HG02571 (cell line): ENCODE measurements at regions not wholly inside any gene's neighbourhood (a gene's known extent, or its start where the extent isn't known, plus 50 kb on each side); places are given as distances from the start of the nearest gene placed in this dataset.
"Not testable (repeated sequence)": the region's sequence is repeated elsewhere in the genome, so short reads cannot be mapped to it uniquely, and the experiment has no call there.

ENCODE experiments used
- ATAC-seq: cut with Tn5 transposase; IDR thresholded peaks from one replicate; pipeline ENCODE4 v1.9.1; 2021; ENCODE audit warnings: mild to moderate bottlenecking, moderate library complexity; ENCODE audit not compliant: unreplicated experiment

- ATAC-seq: no peak
Measured at GRCh38 chr9:2493109-2493508, 128.5 kb upstream of the VLDLR start.

DNA sequence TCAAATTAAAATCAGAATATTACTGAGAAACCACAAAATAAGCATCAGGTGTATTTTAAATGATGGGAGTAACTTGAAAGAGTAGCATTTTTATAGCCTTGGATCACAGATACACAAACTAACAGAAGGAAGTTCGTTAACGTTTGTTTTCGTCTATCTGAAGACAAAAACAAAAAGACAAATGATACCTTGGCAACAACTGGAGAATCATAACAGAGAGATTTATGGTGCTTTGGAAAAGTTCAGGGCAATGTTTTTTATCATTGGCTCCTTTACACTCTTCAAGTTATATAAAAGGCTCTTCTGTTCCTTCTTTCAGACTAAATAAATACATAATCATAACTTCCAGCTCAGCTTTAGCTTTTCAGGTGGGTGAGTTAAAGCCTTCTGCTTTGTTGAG is 128.1 kb upstream of the VLDLR start:
- no peak for ATAC-seq

- ATAC-seq: no peak
Measured at GRCh38 chr9:2494562-2494961, 127.0 kb upstream of the VLDLR start.

GRCh38 chr9:2495221-2496005 is 126.2 kb upstream of the VLDLR start:
- no peak for ATAC-seq

DNA sequence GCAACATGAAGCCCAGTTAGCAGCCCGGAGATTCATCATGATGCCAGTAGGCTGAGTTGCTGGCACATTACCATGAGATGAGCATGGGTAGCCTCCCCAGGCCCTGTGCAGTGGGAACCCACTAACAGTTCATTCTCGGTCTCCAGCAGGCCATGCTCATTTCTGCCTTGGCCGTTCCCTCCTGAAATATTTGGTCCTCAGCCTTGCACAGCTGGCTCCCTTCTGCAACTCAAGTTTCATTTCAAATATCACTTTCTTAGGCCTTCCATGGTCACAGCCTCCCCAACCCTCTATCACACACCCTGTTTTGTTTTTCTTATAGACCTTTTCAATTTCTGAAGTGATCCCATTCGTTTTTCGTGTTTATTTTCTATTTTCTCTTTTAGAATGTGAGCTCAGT is 125.4 kb upstream of the VLDLR start:
- no peak for ATAC-seq

DNA sequence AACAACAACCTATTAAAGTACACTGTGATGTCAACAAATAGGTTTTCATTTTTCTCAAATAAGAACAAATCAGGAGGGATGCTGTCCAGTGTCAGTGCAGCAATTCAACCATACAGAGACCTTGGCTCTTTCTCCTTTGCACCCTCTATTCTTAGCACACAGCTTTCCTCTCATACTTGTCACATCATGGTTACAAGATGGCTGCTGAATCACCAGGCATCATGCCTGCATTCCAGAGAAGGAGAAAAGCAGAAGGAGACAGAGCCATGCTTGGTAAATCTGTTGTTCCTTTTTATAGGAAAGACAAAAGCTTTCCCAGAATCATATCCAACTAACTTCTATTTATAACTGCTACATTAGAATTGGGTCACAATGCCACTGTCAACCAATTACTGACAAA is 124.7 kb upstream of the VLDLR start:
- ATAC-seq: no peak

- no peak for ATAC-seq
Measured at GRCh38 chr9:2497666-2498400, 123.8 kb upstream of the VLDLR start.

GRCh38 chr9:2502210-2502609 is 119.4 kb upstream of the VLDLR start:
- no peak for ATAC-seq

DNA sequence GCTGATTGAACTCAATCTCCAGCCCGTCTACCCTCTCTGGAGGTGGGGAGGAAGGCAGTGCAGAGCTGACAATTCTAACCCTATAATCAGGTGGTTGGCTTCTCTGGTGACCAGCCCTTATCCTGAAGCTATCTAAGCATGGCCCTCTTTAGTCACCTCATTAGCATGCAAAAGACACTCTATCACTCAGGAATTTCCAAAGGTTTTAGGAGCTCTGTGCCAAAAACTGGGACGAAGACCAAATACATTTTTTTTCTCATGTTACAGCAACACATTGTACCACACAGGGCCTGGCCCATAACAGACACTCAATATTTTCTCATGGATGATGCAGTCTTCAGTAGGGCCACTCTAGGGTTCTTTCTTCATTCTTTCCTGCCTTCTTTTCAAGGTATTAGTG is 118.8 kb upstream of the VLDLR start:
- ATAC-seq: no peak

DNA sequence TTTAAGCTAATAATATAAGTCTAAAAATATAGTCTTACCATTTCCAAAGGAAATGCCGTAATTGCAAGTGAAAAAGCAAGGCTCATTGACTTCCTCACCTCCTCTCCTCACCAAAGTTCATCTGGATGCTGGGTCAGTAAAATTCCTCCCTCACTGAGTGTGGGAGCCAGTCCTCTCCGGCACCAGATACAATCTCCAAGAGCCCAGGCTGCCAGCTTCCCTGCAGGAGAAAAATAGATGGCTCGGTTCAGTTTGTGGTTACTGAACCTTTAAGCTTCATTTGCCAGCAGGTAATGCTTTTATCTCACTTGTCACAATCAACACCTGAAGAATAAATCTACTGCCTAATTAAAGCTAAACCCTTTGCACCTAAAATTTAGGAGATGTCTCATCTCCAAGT is 115.3 kb upstream of the VLDLR start:
- ATAC-seq: no peak

- ATAC-seq: no peak
Measured at GRCh38 chr9:2523591-2523990, 98.0 kb upstream of the VLDLR start.

DNA sequence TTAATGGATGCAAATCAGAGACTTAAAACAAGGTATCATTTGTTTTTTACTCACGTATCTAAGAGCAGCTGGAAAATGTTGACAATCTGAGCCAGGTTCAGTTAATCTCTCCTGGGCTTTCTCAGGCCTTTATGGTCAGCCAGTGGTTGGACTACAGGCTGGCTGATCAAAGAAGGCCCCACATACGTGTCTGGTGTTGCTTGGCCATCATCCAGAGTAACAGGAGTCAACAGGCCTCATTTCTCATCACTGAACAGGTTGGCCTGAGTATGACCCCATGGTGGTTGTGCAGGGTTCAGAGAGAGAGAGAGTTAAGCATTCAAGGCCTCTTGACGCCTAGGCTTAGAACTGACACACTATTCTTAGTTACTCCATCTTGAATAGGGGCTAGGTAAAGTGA is 97.0 kb upstream of the VLDLR start:
- no peak for ATAC-seq

DNA sequence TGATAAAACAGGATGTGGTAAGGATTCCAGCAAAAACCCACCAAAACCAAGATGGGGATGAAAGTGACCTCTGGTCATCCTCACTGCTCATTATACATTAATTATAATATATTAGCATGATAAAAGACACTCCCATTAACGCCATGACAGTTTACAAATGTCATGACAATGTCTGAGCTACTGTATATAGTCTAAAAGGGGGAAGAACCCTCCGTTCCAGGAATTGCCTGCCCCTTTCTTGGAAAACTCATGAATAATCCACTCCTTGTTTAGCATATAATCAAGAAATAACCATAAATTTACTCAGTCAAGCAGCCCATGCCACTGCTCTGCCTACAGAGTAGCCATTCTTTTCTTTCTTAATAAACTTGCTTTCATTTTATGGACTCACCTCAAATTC is 96.4 kb upstream of the VLDLR start:
- ATAC-seq: no peak

GRCh38 chr9:2526071-2526828 is 95.3 kb upstream of the VLDLR start:
- no peak for ATAC-seq

DNA sequence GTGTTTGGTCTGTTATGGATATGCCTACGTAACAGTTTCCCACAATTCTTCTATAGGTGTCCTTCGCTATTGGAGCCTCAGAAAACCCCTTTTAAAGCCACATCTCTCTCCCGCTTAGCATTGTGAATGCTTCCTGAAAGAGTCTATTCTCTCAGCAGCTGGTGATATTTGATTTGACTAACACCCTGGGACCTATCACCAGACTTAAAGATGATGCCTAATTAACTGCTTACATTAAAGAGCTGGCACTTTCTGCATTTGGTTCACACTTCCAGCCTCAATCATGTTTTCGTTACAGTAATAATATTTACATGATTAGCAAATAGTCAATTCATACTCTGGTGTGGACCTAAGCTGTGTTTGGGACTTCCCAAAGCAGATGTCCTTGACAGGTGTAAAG is 90.1 kb upstream of the VLDLR start:
- ATAC-seq: no peak

GRCh38 chr9:2536511-2536910 is 85.1 kb upstream of the VLDLR start:
- ATAC-seq: no peak

- no peak for ATAC-seq
Measured at GRCh38 chr9:2545881-2546490, 75.6 kb upstream of the VLDLR start.

- not testable (repeated sequence) for ATAC-seq
Measured at GRCh38 chr9:2555899-2556600, 65.5 kb upstream of the VLDLR start.

GRCh38 chr9:2557693-2558092 is 63.9 kb upstream of the VLDLR start:
- no peak for ATAC-seq

DNA sequence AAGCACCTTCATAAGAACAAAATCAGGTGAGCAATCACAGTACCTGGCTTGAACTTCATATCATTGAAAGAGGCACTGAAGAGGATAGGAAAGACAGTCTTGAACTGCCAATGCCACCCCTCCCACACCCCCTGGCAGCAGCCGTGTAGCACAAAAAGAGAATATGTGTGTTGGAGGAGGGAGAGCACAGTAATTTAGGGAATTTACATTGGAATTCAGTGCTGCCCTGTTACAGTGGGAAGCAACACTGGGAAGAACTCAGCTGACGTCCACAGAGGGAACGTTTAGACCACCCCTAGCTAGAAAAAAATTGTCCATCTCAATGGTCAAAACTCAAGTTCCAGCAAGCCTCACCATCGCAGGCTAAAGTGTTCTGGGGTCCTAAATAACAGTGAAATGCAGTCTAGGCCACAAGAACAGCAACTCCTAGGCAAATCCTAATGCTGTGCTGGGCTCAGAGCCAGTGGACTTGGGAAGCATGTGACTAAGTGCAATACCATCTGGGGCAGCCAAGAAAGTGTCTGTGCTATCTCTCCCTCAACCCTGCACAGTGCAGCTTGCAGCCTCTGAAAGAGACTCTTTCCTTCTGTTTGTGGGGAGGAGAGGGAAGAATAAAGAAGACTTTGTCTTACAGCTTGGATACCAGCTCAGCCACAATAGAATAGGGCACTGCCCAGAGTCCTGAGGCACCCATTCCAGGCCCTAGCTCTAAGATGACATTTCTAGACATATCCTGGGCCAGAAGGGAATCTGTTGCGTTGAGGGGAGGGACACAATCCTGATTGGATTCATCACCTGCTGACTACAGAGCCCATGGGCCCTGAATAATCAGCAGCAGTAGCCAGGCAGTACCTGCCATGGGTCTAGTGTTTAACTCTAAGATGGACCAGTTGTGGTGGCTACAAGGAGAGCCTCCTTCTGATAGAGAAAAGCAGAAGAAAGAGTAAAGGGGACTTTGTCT is 62.1 kb upstream of the VLDLR start:
- ATAC-seq: no peak
